Lung (tissue), 11 donors: ENCODE measurements at regions not wholly inside any gene's neighbourhood (a gene's known extent, or its start where the extent isn't known, plus 50 kb on each side); places are given as distances from the start of the nearest gene placed in this dataset.

Experiments
- ATAC-seq: fragments of 200-7000 bp; cut with Tn5 transposase; one replicate; pipeline ENCODE4 v1.9.1; 2020; ENCODE audit warnings: moderate number of reproducible peaks; ENCODE audit not compliant: insufficient read depth, low FRiP score
- DNase-seq, 3 donors: peaks; one replicate each; pipeline ENCODE4 v3.0.0-alpha.2; 2013 to 2017
- H3K27ac ChIP-seq, 2 donors: one replicate each; pipeline ENCODE4 v1.5.1; 2013; ENCODE audit warnings: mild to moderate bottlenecking in 2 of 2, moderate library complexity in 2 of 2, control low read depth in 1 of 2, inconsistent platforms in 1 of 2, low read depth in 1 of 2, low read length in 1 of 2
- H3K27me3 ChIP-seq, 3 donors: one replicate each; pipeline ENCODE4 v1.5.1; 2013; ENCODE audit warnings: low read length in 2 of 3; ENCODE audit not compliant: control insufficient read depth in 3 of 3, insufficient read depth in 3 of 3
- H3K36me3 ChIP-seq, 4 donors: one replicate each; pipeline ENCODE4 v1.5.1; 2013; ENCODE audit warnings: low read length in 4 of 4, mild to moderate bottlenecking in 1 of 4, moderate library complexity in 1 of 4; ENCODE audit not compliant: control insufficient read depth in 4 of 4, insufficient read depth in 4 of 4
- H3K4me1 ChIP-seq, 5 donors: one replicate each; pipeline ENCODE4 v1.5.1; 2013; ENCODE audit warnings: low read length in 5 of 5, mild to moderate bottlenecking in 2 of 5, moderate library complexity in 1 of 5; ENCODE audit not compliant: control insufficient read depth in 5 of 5, insufficient read depth in 5 of 5
- H3K4me3 ChIP-seq: one replicate; pipeline ENCODE4 v1.5.1; 2013; ENCODE audit warnings: mild to moderate bottlenecking, control low read depth, moderate library complexity
- H3K9ac ChIP-seq, 2 donors: one replicate each; pipeline ENCODE4 v1.5.1; 2013; ENCODE audit warnings: low read length in 2 of 2, control low read depth in 1 of 2; ENCODE audit not compliant: insufficient read depth in 1 of 2
- H3K9me3 ChIP-seq, 4 donors: one replicate each; pipeline ENCODE4 v1.5.1; 2013; ENCODE audit warnings: low read length in 3 of 4, mild to moderate bottlenecking in 1 of 4, moderate library complexity in 1 of 4; ENCODE audit not compliant: control insufficient read depth in 4 of 4, insufficient read depth in 3 of 4
- CTCF ChIP-seq: IDR thresholded peaks from 2 replicates; pipeline ENCODE4 v1.5.1; 2012; ENCODE audit warnings: mild to moderate bottlenecking; ENCODE audit errors: control extremely low read depth, extremely low read depth
- WGBS, 2 donors: extraction: QIAGEN DNeasy Blood & Tissue Kit; methylation state at CpG; one replicate each; pipeline ENCODE4 v1.1.7; 2013; 5-methylcytosine and 5-hydroxymethylcytosine counted together
- donor health status: control.
- donor health status: control.
- donor health status: Bipolar disorder and iron deficiency.
- donor health status: healthy.
- donor health status: DM: yes; HTN: yes; CAD: no.

- H3K9ac ChIP-seq: no peak overlapping the region
- peak in 1 of 3 donors; percentile 11 for DNase-seq
- ATAC-seq: no peak
Measured at GRCh38 chr16:85983606-85984230, 84.8 kb downstream of the IRF8 start.

GRCh38 chr16:85984231-85984880 lies 85.4 kb downstream of the IRF8 start:
- Histone ChIP-seq H3K4me1 (peaks cover 0 to 13% (median 0%) of the 10 kb centered on the region in 5 donors), H3K4me3 (no peak overlapping the region), H3K27me3 (no peaks in the 10 kb centered on the region), H3K27ac (no peak overlapping the region), H3K36me3 (no peaks in the 10 kb centered on the region), H3K9me3 (peaks cover 0 to 2% (median 0%) of the 10 kb centered on the region in 4 donors), H3K9ac (no peak overlapping the region)
- DNase-seq (peak in 1 of 3 donors; percentile 2), ATAC-seq (no peak)
- TF ChIP-seq CTCF: no peak
- WGBS, 2 donors: 47 to 68% methylated on average over 14 of the region's 14 CpGs

More at GRCh38 chr16:85983606-85984230, 84.8 kb downstream of the IRF8 start:
- Histone ChIP-seq H3K9me3 (peaks cover 0 to 2% (median 0%) of the 10 kb centered on the region in 4 donors), H3K4me1 (peaks cover 0 to 13% (median 0%) of the 10 kb centered on the region in 5 donors), H3K27me3 (no peaks in the 10 kb centered on the region), H3K4me3 (no peak overlapping the region), H3K27ac (no peak overlapping the region), H3K36me3 (no peaks in the 10 kb centered on the region)
- no peak for TF ChIP-seq CTCF
- 37 to 64% methylated on average over 20 of the region's 20 CpGs for WGBS, 2 donors

GRCh38 chr16:85984947-85985451 lies 86.0 kb downstream of the IRF8 start:
- TF ChIP-seq CTCF: no peak
- no peak overlapping the region for H3K27ac ChIP-seq
- no peak overlapping the region for H3K9ac ChIP-seq
- DNase-seq: peak; percentile 45 to 50 (median 46)
- H3K4me3 ChIP-seq: no peak overlapping the region
- H3K9me3 ChIP-seq: peaks cover 0 to 2% (median 0%) of the 10 kb centered on the region in 4 donors
- peaks cover 0 to 13% (median 0%) of the 10 kb centered on the region in 5 donors for H3K4me1 ChIP-seq
- no peaks in the 10 kb centered on the region for H3K27me3 ChIP-seq
- no peaks in the 10 kb centered on the region for H3K36me3 ChIP-seq
- WGBS, 2 donors: 25 to 30% methylated on average over 20 of the region's 20 CpGs
- no peak for ATAC-seq
